ENCODE measurements at regions not wholly inside any gene's neighbourhood (a gene's known extent, or its start where the extent isn't known, plus 50 kb on each side); places are given as distances from the start of the nearest gene placed in this dataset.

GRCh38 chr1:55645270-55645669, 430.1 kb upstream of the USP24 start:
- Mint-ChIP-seq H3K9me3 (no peaks in the 10 kb centered on the region), H3K27me3 (ENCODE audit: low read depth) (no peaks in the 10 kb centered on the region; the same call in 1 of the 2 replicates), H3K4me1 (no peaks in the 10 kb centered on the region), H3K36me3 (ENCODE audit: insufficient read depth in 1 of 3, low read depth in 3 of 3) (no peaks in the 10 kb centered on the region; a peak in 1 of 7 replicates), H3K4me3 (no peak overlapping the region), H3K27ac (no peak overlapping the region)
- Histone ChIP-seq H3K27ac (ENCODE audit: insufficient read length, low read depth, low read length) (no peak overlapping the region), H4K91ac (ENCODE audit: insufficient read length, low read depth, low read length) (no peak overlapping the region), H2BK20ac (ENCODE audit: low read depth, low read length, poor library complexity, severe bottlenecking) (no peak overlapping the region), H3K9ac (ENCODE audit: extremely low read depth, insufficient read length, low read length) (no peak overlapping the region), H2BK15ac (ENCODE audit: low read depth, low read length) (no peak overlapping the region), H4K20me1 (ENCODE audit: control insufficient read depth, insufficient read depth, insufficient read length) (no peaks in the 10 kb centered on the region), H2BK5ac (ENCODE audit: insufficient read length, low read length) (no peak overlapping the region), H2AK5ac (ENCODE audit: insufficient read length, low read length) (no peak overlapping the region), H3K9me3 (ENCODE audit: control insufficient read depth, low read depth, low read length) (no peaks in the 10 kb centered on the region), H3K79me1 (ENCODE audit: insufficient read depth, low read depth, low read length, poor library complexity, severe bottlenecking) (no peaks in the 10 kb centered on the region), H4K5ac (ENCODE audit: insufficient read length, low read depth, low read length) (no peak overlapping the region), H2BK12ac (ENCODE audit: insufficient read length, low read depth, low read length) (no peak overlapping the region), H3K14ac (ENCODE audit: insufficient read depth, low read length) (no peak overlapping the region), H3K4me2 (ENCODE audit: insufficient read depth, insufficient read length, low read length) (no peak overlapping the region), H3T11ph (ENCODE audit: low read length) (no peak overlapping the region), H3K23me2 (ENCODE audit: insufficient read length, low read depth, low read length, poor library complexity, severe bottlenecking) (no peaks in the 10 kb centered on the region), H3K56ac (ENCODE audit: insufficient read length, low read depth, low read length) (no peak overlapping the region), H4K8ac (replicated peaks; ENCODE audit: insufficient read length, low read depth, low read length) (no peak overlapping the region), H3K23ac (ENCODE audit: insufficient read length, low read depth, low read length) (no peak overlapping the region), H3K27me3 (ENCODE audit: insufficient read depth, low read length) (no peaks in the 10 kb centered on the region), H2BK120ac (ENCODE audit: low read depth, low read length, poor library complexity, severe bottlenecking) (no peak overlapping the region), H3K18ac (ENCODE audit: insufficient read length, low read depth, low read length) (no peak overlapping the region), H3K4ac (ENCODE audit: low read depth, low read length) (no peak overlapping the region), H3K79me2 (ENCODE audit: insufficient read depth, low read length) (no peaks in the 10 kb centered on the region), H3K4me1 (ENCODE audit: insufficient read depth, low read length) (no peaks in the 10 kb centered on the region), H2AFZ (ENCODE audit: low read length) (no peak overlapping the region)
- TF ChIP-seq CTCF (conservative IDR thresholded peaks at IDR 0.05): no peak
- no peak for DNase-seq
- no CpG with 5 or more reads among the region's 5 CpGs for WGBS (ENCODE audit: extremely low coverage, insufficient read length, low lambda C conversion rate)

Data from H9 (cell line).